ENCODE measurements at regions not wholly inside any gene's neighbourhood (a gene's known extent, or its start where the extent isn't known, plus 50 kb on each side); places are given as distances from the start of the nearest gene placed in this dataset.

- TF ChIP-seq SOX6 (IDR thresholded peaks at IDR 0.05) (no peak), SOX6 (CRISPR knock-in tag; IDR thresholded peaks at IDR 0.05) (no peak), ZNF800 (CRISPR knock-in tag; IDR thresholded peaks at IDR 0.05) (no peak), NR2F2 (IDR thresholded peaks at IDR 0.05; ENCODE audit: borderline replicate concordance, low read depth) (no peak)
These were observed 179.3 kb downstream of the ZIC5 start (continued) for GRCh38 chr13:99792079-99792921.

- 88% methylated on average over 3 of the region's 3 CpGs for whole genome bisulfite sequencing (ENCODE audit: low lambda C conversion rate)
- Histone ChIP-seq H4K20me1 (ENCODE audit: insufficient read depth, low read length) (no peaks in the 10 kb centered on the region), H3K79me2 (ENCODE audit: insufficient read depth, low read length) (no peaks in the 10 kb centered on the region), H3K4me1 (ENCODE audit: insufficient read depth, low read length) (no peaks in the 10 kb centered on the region), H3K4me3 (replicated peaks in 1 of 3; ENCODE audit: insufficient read depth in 1 of 3, low read depth in 2 of 3, low read length in 3 of 3) (no peak overlapping the region), H3K9me3 (ENCODE audit: low read length) (no peaks in the 10 kb centered on the region), H2AFZ (ENCODE audit: low read length) (no peak overlapping the region), H3K4me2 (ENCODE audit: low read depth, low read length) (no peak overlapping the region), H3K27ac (ENCODE audit: extremely low read length, insufficient read depth, low read length) (no peak overlapping the region), H3K27me3 (ENCODE audit: control insufficient read depth in 1 of 2, insufficient read depth in 2 of 2, low read length in 2 of 2) (no peaks in the 10 kb centered on the region), H3K36me3 (replicated peaks in 1 of 2; ENCODE audit: control insufficient read depth in 1 of 2, insufficient read depth in 2 of 2, low read length in 2 of 2) (no peaks in the 10 kb centered on the region), H3K9ac (ENCODE audit: insufficient read depth, low read depth, low read length) (no peak overlapping the region)
- CTCF ChIA-PET (ENCODE audit: low intra/inter-chr PET ratio, low total read pairs) = no interaction called here
- BruUV-seq (replicated peaks) = no TSS peak
- no peak for FAIRE-seq
- intact Hi-C loops (cut with micrococcal nuclease; ENCODE audit: unreplicated experiment) (no loop called here), in situ Hi-C loops (cut with HindIII; ENCODE audit: extremely low pct_ligation_motif_present, low pct_unique_long_range_greater_than_20kb) (no loop called here)
- no peak for DNase-seq (ENCODE audit: low spot score)
- POLR2A ChIA-PET = no interaction called here
- ATAC-seq = no peak
- TF ChIP-seq PRDM10 (CRISPR knock-in tag; IDR thresholded peaks at IDR 0.05; ENCODE audit: low read depth) = no peak
- no peak for TF ChIP-seq MTA3 (CRISPR knock-in tag; IDR thresholded peaks at IDR 0.05)
- TF ChIP-seq DNMT3B (CRISPR knock-in tag; conservative IDR thresholded peaks at IDR 0.05) = no peak
- no peak for TF ChIP-seq AFF4 (CRISPR knock-in tag; IDR thresholded peaks at IDR 0.05)
- no peak for TF ChIP-seq TFAP4 (IDR thresholded peaks at IDR 0.05; ENCODE audit: borderline replicate concordance, low read depth)
These were observed 188.9 kb downstream of the ZIC5 start for GRCh38 chr13:99782669-99783068.
